Effector CD8-positive, alpha-beta T cell (primary cell): ENCODE measurements at regions not wholly inside any gene's neighbourhood (a gene's known extent, or its start where the extent isn't known, plus 50 kb on each side); places are given as distances from the start of the nearest gene placed in this dataset.
"Not testable (repeated sequence)": the region's sequence is repeated elsewhere in the genome, so short reads cannot be mapped to it uniquely, and the experiment has no call there.

Experiments used
- DNase-seq: peaks from one replicate; lab custom pipeline; 2025; lab: John Stamatoyannopoulos, UW

DNA sequence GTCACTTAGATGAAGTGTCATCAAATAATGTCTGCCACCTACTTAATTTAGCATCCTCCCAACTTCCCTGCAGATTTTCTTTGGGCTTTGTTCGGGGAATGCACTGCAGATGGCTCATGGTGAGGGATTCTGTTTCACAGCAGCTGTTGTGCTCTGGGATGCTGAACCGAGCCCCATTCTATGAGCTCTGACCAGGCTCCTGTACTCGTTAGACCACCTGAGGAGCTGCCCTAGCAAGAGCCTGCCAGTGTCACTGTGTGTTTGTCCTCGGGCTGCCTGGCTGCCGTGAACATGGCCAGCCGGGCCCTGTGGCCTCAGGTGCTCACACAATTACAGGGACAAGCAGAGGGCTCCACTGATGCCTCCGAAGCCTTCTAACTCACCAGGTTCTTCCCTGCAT, 238.8 kb upstream of the ECI2 start:
- DNase-seq, result no peak

DNA sequence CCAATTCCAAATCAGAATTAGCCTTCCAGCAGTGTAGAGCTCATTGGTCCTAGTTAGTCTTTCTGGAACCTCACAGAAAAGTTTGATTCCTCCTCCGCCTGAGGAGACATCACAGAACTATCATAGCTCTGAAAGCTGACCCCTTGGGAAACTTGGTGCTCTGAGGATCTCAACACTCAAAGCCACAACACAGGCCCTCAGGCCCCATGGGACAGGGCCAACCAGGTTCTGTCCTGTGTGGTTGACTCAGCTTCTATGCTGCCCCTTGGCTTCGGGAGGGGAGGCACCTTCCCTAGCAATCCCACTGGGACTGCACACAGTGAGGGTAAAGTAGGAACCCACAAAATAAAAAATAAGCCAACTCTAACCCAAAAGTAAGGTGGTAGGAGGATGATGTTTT, 237.5 kb upstream of the ECI2 start:
- DNase-seq, result no peak

DNA sequence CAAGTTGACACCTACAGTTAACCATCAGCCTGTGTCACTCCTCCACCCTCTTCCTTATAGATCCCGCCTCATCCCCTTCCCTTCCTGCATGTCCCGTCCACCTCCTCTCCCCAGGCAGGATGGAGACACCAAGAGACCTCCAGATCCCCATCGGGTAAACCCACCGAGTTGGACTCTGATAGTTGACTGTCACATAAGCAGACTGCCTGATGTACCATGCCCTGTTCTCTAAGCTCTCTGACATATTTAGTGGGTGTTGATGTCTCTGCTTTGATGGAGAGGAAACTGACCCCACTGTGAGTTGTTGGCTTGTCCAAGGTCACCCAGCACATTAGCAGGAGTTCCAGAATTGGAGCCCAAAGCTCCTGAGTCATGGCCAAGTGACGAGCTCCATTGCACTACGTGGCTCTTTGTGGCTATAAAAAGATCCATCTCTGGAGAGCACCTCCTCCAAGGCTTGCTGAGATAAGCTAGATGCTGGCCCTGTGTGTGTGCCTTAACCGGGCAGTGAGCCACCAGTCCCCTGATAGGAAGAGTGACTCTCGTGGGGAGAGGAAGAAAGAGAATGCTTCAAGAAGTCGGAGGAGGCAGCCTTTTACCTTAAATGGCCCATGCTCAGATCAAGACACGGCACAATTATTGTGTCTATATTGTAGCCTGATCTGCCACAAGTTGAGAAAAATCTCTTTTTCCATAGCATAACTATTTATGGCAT, 236.0 kb upstream of the ECI2 start:
- DNase-seq, result no peak

DNA sequence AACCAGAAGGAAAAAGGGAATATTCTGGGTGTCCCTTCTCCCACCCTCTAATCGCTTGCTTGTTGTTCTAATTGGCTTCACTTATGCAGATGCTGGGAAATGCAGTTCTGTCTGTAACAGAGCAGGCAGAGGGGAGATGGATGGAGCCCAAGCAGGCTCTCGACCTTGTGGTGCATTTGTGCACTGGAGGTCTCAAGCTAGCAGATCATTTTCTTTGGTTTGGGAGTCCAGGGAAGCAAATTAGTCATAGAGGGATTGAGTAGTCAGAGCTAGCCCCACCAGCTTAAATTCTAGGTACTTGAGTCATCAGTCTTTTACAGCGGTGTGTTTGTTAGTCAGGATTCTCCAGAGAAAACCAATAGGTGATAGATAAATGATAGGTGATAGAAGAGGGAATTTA, 234.7 kb upstream of the ECI2 start:
- DNase-seq, result no peak

DNA sequence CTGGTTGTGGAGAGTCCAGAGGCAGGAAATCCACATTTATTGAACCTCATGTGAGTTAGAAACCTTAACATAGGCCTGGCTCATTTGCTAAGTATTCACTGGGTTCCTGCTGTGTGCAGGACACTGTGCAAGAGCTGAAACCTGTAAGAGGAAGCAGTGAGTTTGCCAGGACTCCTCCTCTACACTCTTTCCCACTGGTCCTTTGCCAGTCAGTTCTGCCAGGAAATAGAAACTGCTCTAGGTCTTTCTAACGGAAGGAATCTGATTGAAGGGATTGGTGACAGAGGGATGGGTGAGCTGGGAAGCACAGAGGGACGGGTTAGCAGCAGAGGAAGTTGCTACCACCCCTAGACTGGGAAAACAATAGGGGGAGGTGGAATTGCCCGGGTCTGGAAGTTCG, 234.2 kb upstream of the ECI2 start:
- no peak for DNase-seq

DNA sequence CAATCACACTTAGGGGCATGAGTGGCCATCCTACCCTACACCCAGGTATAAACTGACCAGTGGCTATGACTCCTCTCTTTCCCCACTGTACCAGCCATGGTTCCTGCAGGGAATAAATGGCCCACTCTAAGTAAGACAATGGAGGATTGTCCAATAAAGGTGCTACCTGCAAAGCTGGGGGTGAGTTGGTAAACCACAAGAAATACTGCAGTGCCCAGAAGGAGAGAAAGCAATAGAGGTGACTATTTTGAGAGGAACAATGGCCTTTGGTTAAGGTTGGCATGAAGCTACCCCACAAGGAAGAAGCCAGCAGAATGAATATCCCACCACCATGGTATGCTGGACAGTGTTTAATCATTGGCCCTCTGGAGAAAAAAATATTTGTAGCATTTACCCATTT, 233.3 kb upstream of the ECI2 start:
- DNase-seq, result no peak

DNA sequence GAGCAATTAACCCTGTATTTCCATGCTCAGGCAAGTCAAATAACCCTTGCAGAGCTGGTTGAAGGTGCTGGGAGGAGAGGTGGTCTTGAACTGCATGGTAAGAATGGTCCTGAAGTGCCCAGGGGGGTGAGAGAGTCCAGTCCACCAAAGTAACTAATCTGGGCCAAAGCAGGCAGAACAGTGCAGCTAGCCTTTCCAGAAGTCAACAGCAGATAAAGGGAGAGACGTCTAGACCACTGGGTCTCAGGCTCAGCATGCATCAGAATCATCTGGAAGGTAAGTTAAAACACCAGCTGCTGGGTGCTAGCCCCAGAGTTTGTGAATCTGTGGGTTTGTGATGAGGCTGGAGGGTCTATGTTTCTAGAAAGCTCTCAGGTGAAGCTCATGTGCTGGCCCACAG, 232.3 kb upstream of the ECI2 start:
- no peak for DNase-seq

DNA sequence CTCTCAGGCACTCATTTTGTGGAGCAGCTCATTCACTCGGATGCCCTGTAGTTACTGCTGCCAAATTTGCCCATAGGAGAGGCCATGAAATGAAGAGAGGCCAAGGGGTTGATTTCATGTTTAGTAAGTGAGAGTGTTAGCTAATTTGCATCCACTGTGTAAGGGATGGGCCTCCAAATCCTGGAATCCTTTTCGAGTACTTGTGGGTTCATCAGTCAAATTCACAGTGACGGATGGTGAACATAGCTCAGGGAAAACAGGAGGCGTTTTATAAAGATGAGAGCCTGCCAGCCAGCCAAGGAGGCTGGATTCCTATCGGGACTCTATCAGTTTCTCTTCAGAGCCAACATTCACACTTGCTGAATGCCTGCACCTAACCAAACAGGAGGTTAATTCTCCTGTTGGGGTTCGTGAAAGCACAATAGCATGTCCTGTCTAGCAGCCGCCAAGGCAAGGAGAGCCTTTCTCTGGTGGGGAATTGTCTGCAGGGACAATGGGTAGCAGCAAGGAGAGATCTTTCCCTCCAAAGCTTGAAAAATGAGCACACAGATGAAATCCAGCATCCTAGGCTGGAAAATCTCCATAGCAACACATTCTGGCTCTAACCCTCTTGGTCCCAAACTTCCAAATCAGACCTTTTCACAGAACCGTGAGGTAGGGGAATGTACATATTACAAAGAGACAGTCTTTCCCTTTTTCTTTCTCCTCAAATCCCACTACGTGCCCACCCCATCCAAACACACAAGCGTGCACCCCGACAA, 231.4 kb upstream of the ECI2 start:
- DNase-seq, result no peak

DNA sequence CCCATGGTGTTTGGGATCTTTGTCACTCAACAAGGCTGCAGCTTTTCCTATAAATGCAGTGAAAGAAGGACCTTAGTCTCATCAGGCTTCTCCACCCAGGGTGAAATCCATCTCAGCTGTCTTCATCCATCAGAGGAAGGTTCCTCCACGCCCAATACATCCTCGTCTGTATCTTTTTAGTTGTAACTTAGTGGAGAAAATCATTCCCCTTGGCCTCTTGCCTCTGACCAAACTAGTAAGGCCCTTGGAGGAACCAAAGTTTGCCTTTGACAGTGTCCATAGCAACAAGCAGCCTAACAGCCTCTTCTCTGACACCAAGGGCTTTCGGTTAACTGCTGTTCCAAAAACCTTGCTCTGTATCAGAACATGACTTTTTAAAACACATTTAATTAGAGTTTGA, 230.3 kb upstream of the ECI2 start:
- no peak for DNase-seq

DNA sequence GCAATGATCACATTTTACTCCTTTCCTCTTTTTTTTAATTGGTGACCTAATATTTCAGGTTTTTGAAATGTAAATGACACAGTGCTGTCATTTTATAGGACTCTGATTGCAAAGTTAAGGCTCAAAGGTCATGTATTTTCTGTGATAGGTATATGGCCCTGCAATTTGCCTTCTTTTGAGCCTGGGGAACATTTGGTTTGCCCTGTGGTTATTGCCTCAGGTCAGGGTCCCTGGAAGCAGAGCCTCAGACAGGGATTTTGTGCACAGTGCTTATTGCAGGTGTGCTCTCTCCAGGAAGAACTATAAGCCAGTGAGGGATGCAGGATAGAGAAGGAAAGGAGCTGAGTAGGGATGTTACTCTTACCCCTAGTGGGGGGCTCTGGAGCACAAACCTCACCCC, 229.3 kb upstream of the ECI2 start:
- DNase-seq, result no peak

DNA sequence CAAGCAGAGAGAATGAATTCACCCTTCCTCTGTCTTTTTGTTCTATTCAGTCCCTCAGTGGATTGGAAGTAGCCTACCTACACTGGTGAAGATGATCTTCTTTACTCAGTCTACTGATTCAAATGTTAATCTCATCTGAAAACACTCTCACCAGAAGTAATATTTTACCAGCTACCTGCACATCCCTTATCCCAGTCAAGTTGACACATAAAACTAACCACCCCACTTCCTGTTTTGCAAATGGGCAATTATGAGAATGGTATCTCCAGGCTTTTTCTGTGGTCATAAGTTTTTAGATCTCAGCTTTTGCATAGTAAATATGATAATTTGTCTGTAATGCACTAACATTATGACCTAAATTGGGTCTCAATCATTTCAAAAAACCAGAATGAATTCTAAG, 228.8 kb upstream of the ECI2 start:
- DNase-seq, result no peak

DNA sequence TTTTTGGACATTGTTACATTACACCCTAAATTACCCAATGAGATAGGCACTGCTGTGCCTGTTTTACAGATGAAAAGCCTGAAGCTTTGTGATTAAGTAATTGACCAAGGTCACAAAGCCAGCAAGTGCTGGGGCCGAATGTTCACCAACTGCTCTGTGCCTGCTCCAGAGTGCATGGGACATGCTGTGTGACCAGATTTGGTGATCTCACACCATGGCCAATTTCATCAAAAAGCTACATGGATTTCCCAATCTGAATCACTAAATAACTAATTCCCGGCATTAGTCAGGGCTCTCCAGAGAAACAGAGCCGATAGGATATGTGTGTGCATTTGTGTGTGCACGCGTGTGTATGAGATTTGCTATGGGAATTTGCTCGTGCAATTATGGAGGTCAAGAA, 228.3 kb upstream of the ECI2 start:
- no peak for DNase-seq

DNA sequence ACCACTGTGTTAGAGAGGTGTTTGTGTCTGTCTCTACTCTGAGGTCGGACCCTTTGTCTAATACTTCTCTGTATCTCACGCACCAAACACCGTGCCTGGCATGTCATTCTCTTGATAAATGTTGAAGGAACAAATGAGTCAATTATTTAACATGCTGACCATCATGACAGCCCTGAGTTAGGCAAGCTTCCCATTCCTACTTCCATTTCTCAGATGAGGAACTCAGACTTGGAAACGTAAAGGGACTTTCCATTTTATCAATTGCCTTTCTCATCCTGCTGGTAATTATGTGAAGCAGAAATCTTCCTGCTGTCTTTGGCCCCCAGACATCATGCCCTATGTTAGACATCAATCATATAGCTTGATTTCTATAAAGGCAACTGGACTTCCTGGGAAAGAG, 227.0 kb upstream of the ECI2 start:
- no peak for DNase-seq

DNA sequence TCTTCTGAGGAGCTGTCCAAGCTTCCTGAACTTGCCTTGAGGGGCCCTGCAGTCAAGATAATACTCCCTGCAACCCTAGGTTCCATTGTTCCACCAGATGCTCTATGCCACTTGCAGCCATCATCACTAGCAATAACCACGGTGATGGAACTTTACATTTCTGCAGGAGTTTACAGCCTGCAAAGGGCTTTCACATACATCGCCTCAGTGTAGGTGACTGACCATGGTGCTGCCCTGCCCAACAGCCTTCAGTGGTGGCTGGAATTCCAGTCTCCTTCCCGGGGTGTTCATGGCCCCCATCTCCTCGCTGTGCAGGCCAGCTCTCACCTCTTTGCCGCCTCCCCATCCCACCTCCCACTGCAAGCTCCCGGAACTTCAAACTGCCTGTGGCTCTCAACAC, 225.5 kb upstream of the ECI2 start:
- DNase-seq, result no peak

DNA sequence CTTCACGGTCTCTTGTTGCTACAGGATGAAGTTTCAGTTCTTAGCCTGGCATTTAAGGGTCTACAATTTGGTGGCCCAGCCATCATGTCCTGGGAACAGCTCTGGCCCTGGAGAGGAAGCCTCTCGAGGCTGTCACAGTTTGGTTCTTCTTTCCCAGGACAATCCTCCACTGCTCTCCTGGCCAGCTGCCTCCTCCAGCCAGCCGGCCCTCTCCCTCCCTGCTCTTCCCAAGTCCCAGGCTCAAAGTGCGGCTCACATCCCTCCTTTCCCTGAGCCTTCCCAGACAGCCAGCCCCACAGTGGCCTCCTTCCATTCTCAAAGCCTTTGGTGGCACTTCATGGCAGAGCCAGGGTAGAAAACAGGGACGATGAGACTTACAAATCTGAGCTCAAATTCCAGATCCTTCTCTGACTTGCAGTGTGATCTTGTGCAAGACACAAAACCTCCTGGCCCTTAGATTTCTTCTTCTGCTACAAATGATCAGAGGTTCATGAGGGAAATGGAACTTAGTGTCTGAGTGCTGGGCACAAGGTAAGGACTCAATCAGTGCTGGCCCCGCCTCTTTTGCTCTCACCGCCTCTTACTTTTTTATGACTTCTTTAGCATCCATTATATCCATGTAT, 223.8 kb upstream of the ECI2 start:
- DNase-seq, result no peak

DNA sequence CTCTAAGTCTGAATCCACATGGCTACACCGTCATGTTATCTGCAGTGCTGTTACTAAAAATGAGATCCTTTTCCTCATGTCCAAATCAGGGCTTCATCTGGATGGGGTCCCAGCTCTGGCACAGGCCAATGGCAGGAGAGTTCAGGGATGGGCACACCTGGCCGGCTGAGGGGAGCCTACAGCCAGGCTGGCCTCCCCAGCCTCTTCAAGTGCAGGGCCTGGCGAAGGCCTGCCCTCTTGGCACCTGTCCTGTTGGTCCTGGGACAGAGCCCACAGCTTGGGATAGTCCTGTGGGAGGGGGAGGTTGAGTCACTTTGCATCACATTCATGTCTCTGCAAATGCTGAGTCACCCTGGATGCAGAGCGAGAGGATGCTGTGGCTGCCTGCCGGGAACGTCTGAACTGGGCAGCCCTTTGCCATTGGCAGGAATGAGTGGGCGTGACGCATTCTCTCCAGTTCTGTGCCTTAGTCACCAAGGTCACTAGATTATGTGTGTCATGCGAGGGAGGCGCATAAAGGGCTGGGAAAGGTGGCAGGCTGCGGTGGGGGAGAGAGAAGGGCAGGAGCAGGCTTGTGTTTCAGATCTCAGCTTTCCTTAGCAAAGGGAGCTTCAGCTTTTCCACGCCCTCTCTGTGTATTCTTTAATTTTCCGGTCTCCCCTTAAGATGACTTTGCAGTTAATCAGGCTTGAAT, 223.2 kb upstream of the ECI2 start:
- no peak for DNase-seq

DNA sequence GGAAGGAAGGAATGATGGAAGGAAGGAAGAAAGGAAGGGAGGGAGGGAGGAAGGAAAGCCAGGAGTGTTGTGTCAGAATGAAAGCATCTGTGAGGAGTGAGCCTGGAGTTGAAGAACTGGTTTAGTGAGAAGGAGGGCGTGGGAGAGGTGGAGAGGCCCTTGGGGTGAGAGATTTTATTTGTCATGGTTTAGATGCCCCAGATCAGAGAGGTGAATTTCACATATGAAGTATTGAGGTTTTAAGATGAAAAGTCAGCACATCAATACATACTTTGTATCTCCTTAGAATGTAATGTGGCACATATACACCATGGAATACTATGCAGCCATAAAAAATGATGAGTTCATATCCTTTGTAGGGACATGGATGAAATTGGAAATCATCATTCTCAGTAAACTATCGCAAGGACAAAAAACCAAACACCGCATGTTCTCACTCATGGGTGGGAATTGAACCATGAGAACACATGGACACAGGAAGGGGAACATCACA, 222.3 kb upstream of the ECI2 start:
- not testable (repeated sequence) for DNase-seq

DNA sequence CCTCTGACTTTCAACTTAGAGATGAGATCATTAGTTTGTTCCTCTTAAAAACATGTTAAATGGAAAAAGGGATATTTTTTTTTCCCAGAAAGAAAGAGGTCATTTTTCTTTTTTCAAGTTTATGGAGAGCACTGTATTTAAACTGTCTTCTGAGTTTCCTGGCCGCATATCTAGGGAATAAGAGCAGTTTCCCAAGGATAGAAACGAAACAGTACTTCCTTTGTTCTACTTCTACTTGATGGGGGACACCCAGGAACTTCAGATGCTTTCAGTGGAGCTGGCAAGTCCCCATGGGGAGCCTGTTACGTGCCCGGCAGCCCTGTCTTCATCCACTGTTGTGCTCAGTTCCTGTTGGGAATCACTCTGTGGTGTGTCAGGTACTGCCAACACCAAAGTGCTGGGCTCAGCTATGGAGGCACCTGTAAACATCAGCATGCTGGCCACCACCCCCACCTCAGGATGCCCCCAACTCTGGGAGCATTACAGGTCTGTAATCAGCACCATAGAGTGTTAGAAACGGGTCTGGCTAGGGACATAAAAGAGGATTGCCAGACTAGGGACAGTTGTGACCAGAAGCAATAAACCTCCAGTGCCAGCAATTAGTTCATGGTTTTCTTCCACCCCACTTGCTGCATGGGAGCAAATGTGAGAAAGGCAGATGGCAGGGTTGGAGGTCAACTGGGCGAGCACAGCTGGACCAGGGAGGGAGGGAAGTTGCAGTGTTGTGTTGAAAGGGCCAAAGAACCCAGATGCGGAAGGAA, 221.7 kb upstream of the ECI2 start:
- no peak for DNase-seq

DNA sequence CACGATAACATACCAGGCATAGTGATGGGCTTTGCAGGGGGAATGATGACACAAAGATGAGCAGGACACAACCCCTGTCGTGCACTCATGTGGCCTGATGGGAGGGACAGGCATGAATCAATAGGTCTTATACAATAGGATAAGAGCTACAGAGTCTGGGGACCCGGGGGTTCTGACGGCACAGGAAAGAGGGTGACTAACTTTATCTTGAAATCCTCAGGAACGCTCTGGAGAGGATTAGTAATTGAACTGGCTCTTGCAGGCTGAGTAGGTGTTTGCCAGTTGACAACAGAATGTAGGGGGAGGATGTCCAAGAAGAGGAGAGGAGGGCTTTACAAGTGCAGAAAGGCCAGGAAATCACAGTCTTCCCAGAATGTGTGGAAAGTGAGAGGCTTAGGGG, 219.9 kb upstream of the ECI2 start:
- no peak for DNase-seq

DNA sequence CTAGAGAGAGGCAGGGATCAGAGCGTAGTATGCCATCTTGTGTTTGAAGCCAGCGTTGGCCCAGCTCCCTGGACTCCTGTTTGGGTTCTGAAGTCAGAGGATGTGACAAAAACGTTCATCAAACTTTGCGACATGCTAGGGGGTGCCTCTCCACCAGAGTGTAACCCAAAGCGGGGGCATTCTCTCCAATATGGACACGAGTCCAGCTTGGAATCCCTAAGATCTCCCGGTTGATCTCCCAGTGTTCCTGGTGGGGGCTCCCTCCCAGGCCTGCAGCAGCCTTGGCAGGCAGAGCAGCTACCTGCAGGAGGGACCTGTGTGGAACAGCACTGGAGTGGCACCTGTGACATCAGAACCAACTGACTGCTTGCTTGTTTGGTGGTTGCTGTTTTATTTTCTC, 218.8 kb upstream of the ECI2 start:
- DNase-seq, result no peak

DNA sequence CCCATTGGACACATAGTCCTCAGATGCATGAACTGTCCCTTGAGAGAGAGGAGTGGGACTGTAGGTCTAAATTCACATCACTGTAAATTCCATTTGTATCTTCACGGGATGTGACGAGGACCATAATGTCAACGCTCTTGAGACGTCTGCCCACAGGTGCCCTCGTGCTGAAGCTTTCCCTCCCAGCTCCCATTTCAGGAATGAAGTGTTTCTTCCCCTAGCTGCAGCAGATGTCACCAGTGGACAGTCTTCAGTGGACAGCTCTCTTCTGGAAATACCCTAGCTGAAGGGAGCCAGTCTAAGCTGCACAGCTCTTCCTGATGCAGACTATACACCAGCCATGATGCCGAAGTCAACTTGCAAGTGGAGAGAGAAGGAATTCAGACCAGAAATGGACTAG, 217.4 kb upstream of the ECI2 start:
- DNase-seq, result no peak

DNA sequence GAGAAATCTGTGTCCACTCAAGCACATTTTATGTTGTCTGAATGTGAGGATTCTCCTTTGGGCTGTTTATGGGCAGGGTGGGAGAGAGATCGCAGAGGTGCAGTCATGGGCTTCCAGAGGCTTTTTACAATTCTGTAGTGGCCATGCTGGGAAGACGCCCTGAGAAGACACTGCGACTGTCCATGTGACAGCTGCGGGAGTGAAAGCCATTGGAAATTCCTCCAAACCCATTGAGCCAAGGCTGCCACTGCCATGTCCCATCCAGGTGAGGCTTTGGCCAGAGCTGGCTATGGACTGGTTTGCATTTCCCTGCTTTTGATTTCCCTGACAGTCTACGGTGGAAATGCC, 216.9 kb upstream of the ECI2 start:
- no peak for DNase-seq
